Aorta (tissue), 5 donors: ENCODE measurements at regions not wholly inside any gene's neighbourhood (a gene's known extent, or its start where the extent isn't known, plus 50 kb on each side); places are given as distances from the start of the nearest gene placed in this dataset.

ENCODE experiments used
- ATAC-seq: fragments of 200-7000 bp; cut with Tn5 transposase; one replicate; pipeline ENCODE4 v1.9.1; 2022; ENCODE audit warnings: moderate library complexity; ENCODE audit not compliant: low FRiP score
- DNase-seq, 2 donors: peaks; one replicate each; pipeline ENCODE4 v3.0.0-alpha.2; 2020
- H3K27ac ChIP-seq, 2 donors: one replicate each; pipeline ENCODE4 v1.5.1; 2013; ENCODE audit warnings: low read length in 2 of 2, mild to moderate bottlenecking in 2 of 2, moderate library complexity in 2 of 2, control low read depth in 1 of 2, inconsistent platforms in 1 of 2, low read depth in 1 of 2
- H3K27me3 ChIP-seq, 2 donors: one replicate each; pipeline ENCODE4 v1.6.1; 2013; ENCODE audit warnings: control low read depth in 1 of 2, low read length in 1 of 2, mild to moderate bottlenecking in 1 of 2, moderate library complexity in 1 of 2; ENCODE audit not compliant: insufficient read depth in 2 of 2, control insufficient read depth in 1 of 2
- H3K36me3 ChIP-seq, 2 donors: one replicate each; pipeline ENCODE4 v1.6.1; 2013; ENCODE audit warnings: control low read depth in 1 of 2, low read length in 1 of 2, mild to moderate bottlenecking in 1 of 2; ENCODE audit not compliant: insufficient read depth in 2 of 2, control insufficient read depth in 1 of 2
- H3K4me1 ChIP-seq, 2 donors: one replicate each; pipeline ENCODE4 v1.6.1; 2013; ENCODE audit warnings: low read length in 2 of 2, control low read depth in 1 of 2, mild to moderate bottlenecking in 1 of 2, moderate library complexity in 1 of 2; ENCODE audit not compliant: insufficient read depth in 2 of 2, control insufficient read depth in 1 of 2
- H3K4me3 ChIP-seq, 2 donors: one replicate each; pipeline ENCODE4 v1.5.1; 2013; ENCODE audit warnings: low read length in 2 of 2, control low read depth in 1 of 2, mild to moderate bottlenecking in 1 of 2
- H3K9me3 ChIP-seq: one replicate; pipeline ENCODE4 v1.6.1; 2013; ENCODE audit warnings: mild to moderate bottlenecking, low read length; ENCODE audit not compliant: control insufficient read depth
- WGBS, 2 donors: extraction: QIAGEN DNeasy Blood & Tissue Kit; methylation state at CpG; one replicate each; pipeline ENCODE4 v1.1.7; 2013; 5-methylcytosine and 5-hydroxymethylcytosine counted together
- intact Hi-C, 2 donors: fragments of 100-400 bp; cut with DNase I; formaldehyde crosslinking; loops; one replicate each; pipeline versions ENCODE4 v1.14.2 to v1.15.0; 2022
- donor health status: healthy with polysubstance abuse.
- donor health status: Bipolar disorder and iron deficiency.
- donor health status: DM: no; HTN: no; CAD: no.
- donor health status: DM: no; HTN: no; CAD: no.
- donor health status: DM: yes; HTN: yes; CAD: no.

DNA sequence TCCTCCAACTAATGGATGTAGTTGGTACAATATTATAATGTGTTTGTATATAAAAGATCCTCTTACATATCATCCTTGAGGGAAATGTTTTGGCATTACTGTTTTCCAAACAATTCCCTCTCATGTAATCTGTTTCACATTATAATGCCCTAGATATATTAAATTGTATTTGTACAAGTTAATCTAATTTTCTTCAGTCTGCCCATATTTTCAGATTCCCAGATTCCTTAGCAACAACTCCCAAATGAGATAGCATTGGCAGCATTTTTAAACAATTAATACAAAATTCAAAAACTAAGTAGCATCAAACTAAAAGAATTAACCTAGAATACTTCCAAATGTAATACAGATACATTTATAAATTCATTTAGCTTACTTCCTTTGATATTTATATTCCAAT is 860.2 kb downstream of the C12orf50 start:
- H3K4me1 ChIP-seq, result no peaks in the 10 kb centered on the region
- intact Hi-C loops, result no loop called here
- ATAC-seq, result no peak
- H3K9me3 ChIP-seq, result peaks cover 1% of the 10 kb centered on the region
- no peaks in the 10 kb centered on the region for H3K36me3 ChIP-seq
- no peaks in the 10 kb centered on the region for H3K27me3 ChIP-seq
- no peak overlapping the region for H3K27ac ChIP-seq
- no peak overlapping the region for H3K4me3 ChIP-seq
- no peak for DNase-seq

GRCh38 chr12:87165733-87166375 is 863.3 kb downstream of the C12orf50 start:
- 94 to 97% methylated on average over 3 of the region's 3 CpGs for WGBS, 2 donors
- Histone ChIP-seq H3K36me3 (no peaks in the 10 kb centered on the region), H3K9me3 (peaks cover 1% of the 10 kb centered on the region), H3K4me3 (no peak overlapping the region), H3K27me3 (no peaks in the 10 kb centered on the region), H3K4me1 (no peaks in the 10 kb centered on the region), H3K27ac (no peak overlapping the region)
- DNase-seq (no peak), ATAC-seq (no peak)
- intact Hi-C loops, result no loop called here

DNA sequence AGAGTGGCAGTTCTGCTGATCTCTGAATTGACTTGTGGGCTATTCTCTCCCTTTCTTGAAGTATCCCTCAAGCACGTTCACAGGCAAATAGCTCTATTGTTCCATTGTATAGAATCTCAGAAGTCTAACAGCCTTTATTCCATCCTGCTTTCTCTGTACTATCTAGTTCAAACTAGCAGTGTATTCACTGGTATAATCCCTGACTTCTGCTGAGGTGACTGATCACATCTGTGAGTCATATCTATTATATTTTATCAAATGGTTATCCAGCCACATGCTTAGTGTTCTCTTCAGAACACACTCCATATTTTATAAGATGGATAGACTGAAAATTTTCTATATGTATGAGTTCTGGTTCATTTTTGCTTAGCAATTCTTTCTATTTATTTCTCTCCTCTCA is 866.1 kb downstream of the C12orf50 start:
- Histone ChIP-seq H3K27me3 (no peaks in the 10 kb centered on the region), H3K9me3 (peaks cover 1% of the 10 kb centered on the region), H3K27ac (no peak overlapping the region), H3K4me3 (no peak overlapping the region), H3K36me3 (no peaks in the 10 kb centered on the region), H3K4me1 (no peaks in the 10 kb centered on the region)
- no peak for ATAC-seq
- DNase-seq, result no peak
- WGBS, 2 donors, result 81 to 94% methylated on average over 1 of the region's 1 CpG
- intact Hi-C loops, result no loop called here

GRCh38 chr12:87160848-87161601 is 868.2 kb downstream of the C12orf50 start:
- intact Hi-C loops, result no loop called here
- H3K9me3 ChIP-seq, result peaks cover under 1% of the 10 kb centered on the region
- H3K4me3 ChIP-seq, result no peak overlapping the region
- H3K36me3 ChIP-seq, result no peaks in the 10 kb centered on the region
- 68 to 76% methylated on average over 1 of the region's 1 CpG for WGBS, 2 donors
- no peaks in the 10 kb centered on the region for H3K27me3 ChIP-seq
- no peaks in the 10 kb centered on the region for H3K4me1 ChIP-seq
- DNase-seq, result no peak
- H3K27ac ChIP-seq, result no peak overlapping the region
- ATAC-seq, result no peak

- no peaks in the 10 kb centered on the region for H3K36me3 ChIP-seq
- 74 to 75% methylated on average over 6 of the region's 6 CpGs for WGBS, 2 donors
- ATAC-seq, result peak; percentile 72
- intact Hi-C loops, result no loop called here
- peaks cover 0 to 2% of the 10 kb centered on the region in 2 donors for H3K4me1 ChIP-seq
- peak; percentile 53 to 63 for DNase-seq
- no peaks in the 10 kb centered on the region for H3K27me3 ChIP-seq
- no peak overlapping the region for H3K4me3 ChIP-seq
- no peaks in the 10 kb centered on the region for H3K9me3 ChIP-seq
- H3K27ac ChIP-seq, result no peak overlapping the region
Observed at GRCh38 chr12:87157791-87158190, 871.4 kb downstream of the C12orf50 start.

DNA sequence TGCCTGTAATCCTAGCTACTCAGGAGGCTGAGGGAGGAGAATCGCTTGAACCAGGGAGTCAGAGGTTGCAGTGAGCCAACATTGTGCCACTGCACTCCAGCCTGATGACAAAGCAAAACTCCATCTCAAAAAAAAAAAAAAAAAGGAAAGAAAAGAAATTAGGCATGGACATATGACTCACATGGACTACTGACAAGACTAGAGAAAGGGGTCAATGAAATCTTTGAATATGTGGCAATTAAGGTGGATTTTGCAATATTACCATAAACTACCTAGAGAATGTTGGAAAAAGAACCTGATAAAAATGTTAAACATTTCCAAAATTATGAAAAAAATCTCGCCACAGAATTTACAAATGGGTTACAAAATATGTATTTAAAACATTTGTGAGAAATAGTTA is 873.6 kb downstream of the C12orf50 start:
- intact Hi-C loops, result no loop called here
- Histone ChIP-seq H3K9me3 (no peaks in the 10 kb centered on the region), H3K27ac (no peak overlapping the region), H3K27me3 (no peaks in the 10 kb centered on the region), H3K36me3 (no peaks in the 10 kb centered on the region), H3K4me3 (no peak overlapping the region), H3K4me1 (peaks cover 0 to 2% of the 10 kb centered on the region in 2 donors)
- 93 to 97% methylated on average over 2 of the region's 2 CpGs for WGBS, 2 donors
- ATAC-seq (no peak), DNase-seq (no peak)

GRCh38 chr12:87152841-87153528 is 876.2 kb downstream of the C12orf50 start:
- 7 to 26% methylated on average over 1 of the region's 1 CpG for WGBS, 2 donors
- Histone ChIP-seq H3K36me3 (no peaks in the 10 kb centered on the region), H3K4me3 (no peak overlapping the region), H3K4me1 (peaks cover 0 to 2% of the 10 kb centered on the region in 2 donors), H3K27me3 (no peaks in the 10 kb centered on the region), H3K27ac (no peak overlapping the region), H3K9me3 (no peaks in the 10 kb centered on the region)
- intact Hi-C loops, result no loop called here
- ATAC-seq (no peak), DNase-seq (no peak)

DNA sequence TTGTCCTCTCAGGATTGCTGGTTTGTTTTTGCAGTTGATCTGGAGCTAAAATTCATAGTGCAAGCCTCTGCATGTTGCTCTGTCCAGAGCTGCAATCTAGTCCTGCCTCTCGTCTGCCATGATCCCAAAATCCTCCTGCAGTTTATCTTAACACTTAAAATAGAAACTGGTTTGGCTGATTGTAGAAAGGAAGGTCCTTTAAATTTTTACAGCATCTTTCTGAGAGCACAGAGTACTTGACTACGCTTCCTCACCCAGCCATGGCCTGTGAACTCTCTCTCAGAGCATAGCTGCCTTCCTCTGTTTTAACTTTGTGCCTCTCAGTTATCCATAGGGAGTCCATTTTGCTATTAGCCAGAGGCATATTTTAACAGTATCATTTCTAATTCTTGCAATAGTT is 877.1 kb downstream of the C12orf50 start:
- H3K36me3 ChIP-seq, result no peaks in the 10 kb centered on the region
- intact Hi-C loops, result no loop called here
- H3K9me3 ChIP-seq, result no peaks in the 10 kb centered on the region
- 21 to 37% methylated on average over 2 of the region's 2 CpGs for WGBS, 2 donors
- ATAC-seq, result no peak
- no peak overlapping the region for H3K27ac ChIP-seq
- no peak for DNase-seq
- no peak overlapping the region for H3K4me3 ChIP-seq
- peaks cover 0 to 2% of the 10 kb centered on the region in 2 donors for H3K4me1 ChIP-seq
- H3K27me3 ChIP-seq, result no peaks in the 10 kb centered on the region
